HUDEP-2 (cell line): ENCODE measurements at regions not wholly inside any gene's neighbourhood (a gene's known extent, or its start where the extent isn't known, plus 50 kb on each side); places are given as distances from the start of the nearest gene placed in this dataset.
A peak's percentile ranks its signal among the peaks of the same experiment; 100 is the strongest.
"Not testable (repeated sequence)": the region's sequence is repeated elsewhere in the genome, so short reads cannot be mapped to it uniquely, and the experiment has no call there.

Experiments used
- DNase-seq, 76 experiments: peaks; one replicate each; lab custom pipeline; 2025; ENCODE audit not compliant: unreplicated experiment in 76 of 76; lab: John Stamatoyannopoulos, UW

DNA sequence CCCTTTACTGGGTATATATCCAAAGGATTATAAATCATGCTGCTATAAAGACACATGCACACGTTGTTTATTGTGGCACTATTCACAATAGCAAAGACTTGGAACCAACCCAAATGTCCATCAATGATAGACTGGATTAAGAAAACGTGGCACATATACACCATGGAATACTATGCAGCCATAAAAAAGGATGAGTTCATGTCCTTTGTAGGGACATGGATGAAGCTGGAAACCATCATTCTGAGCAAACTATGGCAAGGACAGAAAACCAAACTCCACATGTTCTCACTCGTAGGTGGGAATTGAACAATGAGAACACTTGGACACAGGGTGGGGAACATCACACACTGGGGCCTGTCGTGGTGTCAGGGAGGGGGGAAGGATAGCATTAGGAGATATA, 59.2 kb downstream of the CXorf49B start:
- DNase-seq, result not testable (repeated sequence)

DNA sequence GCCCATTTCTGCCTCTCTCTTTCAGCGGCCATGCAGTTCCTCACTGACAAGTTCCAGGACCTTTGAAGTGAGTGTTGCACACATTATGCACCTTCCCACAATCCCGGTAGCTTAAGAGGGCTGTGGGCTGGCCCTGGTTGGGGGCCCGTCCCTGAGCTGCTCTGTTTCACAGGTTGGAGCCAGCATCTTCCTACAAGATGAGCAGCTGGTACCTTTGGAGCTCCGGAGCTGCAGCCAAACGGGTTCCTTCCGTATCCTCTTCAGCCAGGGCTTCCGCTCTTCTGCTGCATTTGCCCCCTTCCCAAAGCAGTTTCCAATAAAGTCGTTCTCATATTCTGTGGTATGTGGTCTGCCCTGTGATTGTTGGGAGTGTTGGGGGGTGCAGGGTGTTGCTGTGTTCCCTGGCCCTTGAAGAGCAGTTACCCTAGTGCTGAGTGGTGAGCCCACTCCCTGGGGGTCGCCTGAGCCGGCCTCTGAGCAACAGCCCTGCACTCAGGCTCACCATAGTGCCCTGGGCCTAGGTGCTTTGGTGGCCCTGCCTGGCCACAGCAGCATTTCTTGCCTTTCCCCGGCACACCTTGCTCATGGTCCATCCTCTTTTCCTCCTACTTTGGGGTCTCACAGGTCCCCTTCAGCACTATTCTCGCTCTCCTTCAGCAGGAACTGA, 60.4 kb downstream of the CXorf49B start:
- no peak for DNase-seq

DNA sequence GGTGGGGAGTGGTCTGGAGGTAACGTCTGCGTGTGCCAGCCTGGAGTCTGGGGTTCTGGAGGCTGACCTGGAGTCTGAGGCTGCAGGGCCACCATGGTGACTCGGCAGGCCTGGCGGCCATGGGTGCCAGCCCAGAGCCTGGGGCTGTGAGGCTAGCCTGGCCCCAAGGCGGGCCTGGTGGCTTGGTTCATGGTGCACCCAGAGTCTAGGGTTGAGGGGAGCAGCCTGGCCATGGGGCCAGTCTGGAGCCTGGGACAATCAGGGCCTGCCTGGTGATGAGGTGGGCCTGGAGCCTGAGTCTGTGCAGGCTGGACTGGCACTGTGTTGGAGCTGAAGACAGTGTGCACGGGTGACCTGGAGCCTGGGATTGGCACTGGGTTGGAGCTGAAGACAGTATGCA, 64.9 kb downstream of the CXorf49B start:
- no peak for DNase-seq

DNA sequence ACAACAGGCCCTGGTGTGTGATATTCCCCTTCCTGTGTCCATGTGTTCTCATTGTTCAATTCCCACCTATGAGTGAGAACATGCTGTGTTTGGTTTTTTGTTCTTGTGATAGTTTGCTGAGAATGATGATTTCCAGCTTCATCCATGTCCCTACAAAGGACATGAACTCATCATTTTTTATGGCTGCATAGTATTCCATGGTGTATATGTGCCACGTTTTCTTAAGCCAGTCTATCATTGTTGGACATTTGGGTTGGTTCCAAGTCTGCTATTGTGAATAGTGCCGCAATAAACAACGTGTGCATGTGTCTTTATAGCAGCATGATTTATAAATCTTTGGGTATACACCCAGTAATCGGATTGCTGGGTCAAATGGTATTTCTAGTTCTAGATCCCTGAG, 72.6 kb upstream of the NHSL2 start:
- DNase-seq, result not testable (repeated sequence)

DNA sequence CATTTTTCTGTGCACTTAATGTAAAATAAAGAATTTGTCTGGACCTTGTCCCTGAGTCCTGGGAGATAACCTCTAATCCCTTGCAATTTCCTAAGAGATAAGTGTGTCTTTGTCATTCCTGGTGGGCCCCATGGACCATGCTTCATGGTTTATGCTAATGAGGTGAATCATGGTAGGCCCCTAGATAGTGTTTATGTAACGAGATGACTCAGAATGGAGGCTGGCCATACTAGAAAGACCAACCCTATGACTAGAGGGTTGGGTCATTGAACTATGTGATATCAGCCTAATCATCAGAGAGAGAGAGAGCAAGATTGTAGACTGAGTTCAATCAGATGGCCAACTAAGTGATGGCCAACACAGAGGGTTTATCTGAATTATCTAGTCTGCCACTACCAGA, 64.2 kb upstream of the NHSL2 start:
- DNase-seq, result no peak

DNA sequence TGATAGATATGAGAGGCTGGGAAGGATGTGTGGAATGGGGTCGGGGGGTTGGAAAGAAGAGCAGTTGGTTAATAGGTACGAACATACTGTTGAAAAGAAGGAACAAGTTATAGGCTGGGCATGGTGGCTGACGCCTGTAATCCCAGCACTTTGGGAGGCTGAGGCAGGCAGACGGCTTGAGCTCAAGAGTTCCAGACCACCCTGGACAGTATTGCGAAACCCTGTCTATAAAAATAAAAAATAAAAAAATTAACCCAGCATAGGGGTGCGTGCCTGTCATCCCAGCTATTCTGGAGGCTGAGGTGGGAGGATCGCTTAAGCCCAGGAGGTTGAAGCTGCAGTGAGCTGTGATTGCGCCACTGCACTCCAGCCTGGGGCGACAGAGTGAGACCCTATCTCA, 58.5 kb upstream of the NHSL2 start:
- DNase-seq, result no peak

DNA sequence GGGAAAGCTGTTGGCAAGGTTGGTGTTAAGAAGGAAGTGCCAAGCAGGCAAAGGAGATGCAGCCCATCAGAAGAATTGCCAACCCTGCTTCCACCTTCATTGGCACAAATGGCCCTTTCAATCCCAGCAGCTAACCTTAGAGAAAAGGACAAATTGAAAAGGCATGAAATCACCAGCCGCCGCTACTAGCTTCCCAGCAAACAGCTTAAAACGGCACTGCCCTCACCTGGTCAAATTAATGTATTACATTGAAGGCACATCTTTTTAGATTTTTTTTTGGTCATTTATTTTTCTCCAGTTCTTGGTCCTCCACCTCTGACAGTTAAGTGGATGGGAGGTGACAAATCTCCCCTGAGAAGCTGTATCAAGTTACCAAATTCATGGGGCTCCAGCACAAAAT, 51.0 kb upstream of the NHSL2 start:
- peak in 33 of 76 experiments; percentile 0 to 41 (median 3) for DNase-seq
